ENCODE measurements at regions not wholly inside any gene's neighbourhood (a gene's known extent, or its start where the extent isn't known, plus 50 kb on each side); places are given as distances from the start of the nearest gene placed in this dataset.

DNA sequence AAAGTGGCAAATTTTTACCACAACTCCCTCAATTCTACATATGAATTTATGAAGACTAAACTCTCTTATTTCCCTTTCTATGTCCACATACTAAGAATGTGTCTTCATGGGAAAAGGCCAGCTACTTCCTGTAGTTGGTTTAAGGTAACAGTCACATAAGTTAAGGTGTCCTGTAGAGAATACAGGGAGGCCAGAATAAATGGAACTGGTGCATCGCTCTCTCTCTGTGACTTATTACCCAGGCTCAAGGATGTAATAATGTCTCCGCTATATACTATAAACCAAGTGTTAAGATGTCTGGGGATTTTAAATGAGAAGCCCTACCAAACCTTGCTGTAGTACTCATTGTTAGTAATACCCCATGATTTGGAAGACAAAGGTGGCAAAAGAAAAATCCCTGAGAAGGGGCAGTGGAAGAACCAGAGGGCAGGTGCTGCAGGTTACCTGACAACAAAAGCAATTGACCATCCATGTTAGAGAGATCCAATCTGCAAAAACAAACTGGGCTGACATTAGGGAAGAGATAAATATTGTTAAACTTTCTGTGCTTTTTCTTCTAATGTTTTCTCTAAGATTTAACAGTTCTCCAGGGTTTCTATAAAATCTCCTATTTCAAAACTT lies 372.8 kb downstream of the TMX3 start:
- DNase-seq: no peak

DNA sequence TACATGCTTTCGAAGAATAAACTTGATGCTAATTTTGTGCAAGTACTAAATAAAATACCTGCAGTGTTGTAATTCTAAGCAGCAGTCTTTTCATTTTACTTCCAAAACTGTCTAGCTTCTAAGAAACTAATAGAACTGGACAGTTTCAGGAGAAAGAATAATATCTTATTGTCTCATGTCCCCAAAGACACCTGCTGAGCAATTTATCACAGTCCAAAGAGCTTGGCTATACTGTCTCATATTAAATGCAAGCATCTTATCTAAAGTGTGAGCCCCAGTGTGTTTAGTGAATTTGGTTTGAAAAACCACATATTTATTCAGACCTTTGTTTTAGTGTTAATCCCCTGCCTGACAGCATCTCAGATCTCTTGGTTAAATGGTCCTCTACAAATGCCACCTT lies 374.3 kb downstream of the TMX3 start:
- no peak for DNase-seq

DNA sequence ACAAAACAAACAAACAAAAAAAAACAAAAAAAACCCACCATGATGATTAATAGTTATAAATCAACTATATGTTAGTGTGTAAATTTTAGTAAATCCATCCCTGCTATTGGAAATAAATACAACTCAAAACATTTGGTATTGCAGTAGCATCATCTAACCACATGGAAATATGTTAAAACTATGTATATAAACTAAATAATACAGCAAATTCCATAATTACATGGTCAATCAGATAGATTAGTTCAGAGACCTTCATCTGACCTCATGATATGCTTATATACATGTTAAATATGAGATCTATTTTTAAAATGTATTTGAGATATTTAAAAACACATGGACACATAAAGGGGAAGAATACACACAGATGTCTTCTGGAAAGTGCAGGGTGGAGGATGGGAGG lies 384.2 kb downstream of the TMX3 start:
- DNase-seq: no peak

DNA sequence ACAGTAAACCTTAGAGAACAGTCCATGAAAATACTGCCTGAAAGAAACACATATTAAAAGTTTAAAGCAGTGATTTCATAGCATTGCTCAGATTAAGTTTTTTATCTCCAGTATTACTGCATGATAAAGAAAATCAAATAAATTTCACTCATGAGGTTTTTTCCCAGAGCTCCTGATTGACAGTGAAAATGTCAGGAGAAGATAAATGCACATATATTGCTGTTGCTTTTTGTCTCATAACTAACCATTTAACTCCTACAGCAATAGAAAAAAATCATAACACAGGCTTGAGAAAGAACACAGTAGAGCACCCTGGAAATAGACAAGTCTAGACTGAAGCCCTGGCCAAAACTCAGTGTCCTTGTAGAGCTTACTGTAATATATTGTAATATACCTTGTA lies 391.0 kb downstream of the TMX3 start:
- no peak for DNase-seq

DNA sequence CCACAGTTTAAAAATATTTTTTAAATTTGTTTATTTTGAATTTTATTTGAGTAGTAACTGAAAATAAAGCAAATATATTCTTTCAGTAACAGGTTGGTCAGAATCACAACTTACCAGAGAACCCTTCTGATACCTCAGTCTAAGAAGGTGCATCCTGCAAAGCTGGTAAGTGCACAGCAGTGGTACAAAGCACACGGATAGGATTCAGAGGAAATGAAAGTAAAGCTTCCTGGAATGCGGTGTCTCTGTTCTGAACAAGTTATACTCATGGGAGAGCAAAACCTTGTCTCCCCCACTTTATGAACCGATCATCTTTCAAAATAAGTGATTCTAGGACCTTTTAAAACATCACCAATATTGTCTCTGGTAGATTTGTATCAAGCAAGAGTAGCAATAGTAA lies 398.3 kb downstream of the TMX3 start:
- no peak for DNase-seq

DNA sequence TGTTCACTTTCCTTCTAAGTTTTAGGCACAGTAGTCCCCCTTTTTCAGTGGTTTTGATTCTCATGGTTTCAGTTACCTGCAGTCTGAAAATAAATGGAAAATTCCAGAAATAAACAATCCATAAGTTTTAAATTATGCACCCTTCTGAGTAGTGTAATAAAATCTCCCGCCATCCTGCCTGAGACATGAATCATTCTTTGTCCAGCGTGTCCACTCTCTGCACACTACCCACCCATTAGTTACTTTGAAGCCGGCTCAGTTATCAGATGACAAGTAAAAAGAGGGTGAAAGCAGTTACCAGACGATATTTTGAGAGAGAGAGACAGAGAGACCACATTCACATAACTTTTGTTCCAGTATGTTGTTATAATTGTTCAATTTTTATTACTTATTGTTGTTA lies 400.5 kb downstream of the TMX3 start:
- DNase-seq: no peak

DNA sequence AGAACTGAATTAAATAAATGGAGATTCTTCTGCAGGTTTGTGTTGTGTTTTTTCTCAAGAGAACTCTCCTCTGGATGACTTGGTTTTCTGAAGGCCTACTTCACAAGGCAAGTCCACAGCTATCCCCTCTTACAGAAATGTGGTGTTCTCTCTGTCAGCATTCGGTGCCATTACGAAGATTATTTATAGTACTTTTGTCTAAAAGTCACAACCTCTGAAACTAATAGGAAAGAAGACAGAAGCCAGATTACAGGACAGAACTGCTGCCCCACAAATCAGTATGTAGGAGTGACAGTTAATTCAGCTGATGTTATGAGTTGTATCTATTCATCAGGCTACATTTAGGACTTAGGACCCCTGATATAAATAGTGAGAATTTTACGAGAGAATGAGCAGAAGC lies 413.5 kb downstream of the TMX3 start:
- no peak for DNase-seq

DNA sequence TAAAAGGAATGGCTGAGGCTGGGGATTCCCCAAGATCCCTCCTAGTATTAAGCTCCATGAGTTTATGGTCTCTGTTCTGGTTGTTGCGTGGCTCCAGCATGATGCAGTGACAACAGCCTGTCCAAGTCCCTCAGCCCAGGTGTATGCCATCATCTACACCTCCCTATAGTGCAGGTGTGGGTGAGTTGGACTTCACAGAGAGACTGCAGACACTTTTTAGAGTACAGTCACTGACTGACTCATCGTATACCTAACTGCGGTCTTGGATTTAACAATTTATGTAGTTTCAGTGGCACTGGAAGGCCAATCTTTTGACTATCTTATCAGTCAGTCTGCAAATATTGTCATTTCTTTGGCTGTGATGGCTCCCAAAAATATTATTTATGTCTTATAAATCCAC lies 415.0 kb downstream of the TMX3 start:
- no peak for DNase-seq

DNA sequence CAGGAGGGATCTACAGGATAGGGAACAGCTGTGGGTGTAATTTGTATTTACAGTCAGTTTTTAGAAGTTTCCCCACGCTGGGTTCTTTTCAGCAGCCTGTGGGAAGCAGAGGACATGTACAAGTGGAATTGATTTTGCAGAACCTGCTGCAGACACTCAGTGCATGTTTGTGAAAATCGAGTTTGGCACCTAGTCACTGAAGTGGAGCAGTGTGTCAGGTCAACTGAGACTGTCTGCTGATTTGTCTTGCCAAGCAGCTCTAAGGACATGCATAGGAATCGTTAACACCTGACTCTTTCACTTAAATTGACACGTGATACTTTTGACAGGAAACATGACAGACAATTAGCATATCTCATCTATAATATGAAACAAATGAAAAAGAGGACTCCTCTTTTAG lies 416.6 kb downstream of the TMX3 start:
- DNase-seq: no peak

DNA sequence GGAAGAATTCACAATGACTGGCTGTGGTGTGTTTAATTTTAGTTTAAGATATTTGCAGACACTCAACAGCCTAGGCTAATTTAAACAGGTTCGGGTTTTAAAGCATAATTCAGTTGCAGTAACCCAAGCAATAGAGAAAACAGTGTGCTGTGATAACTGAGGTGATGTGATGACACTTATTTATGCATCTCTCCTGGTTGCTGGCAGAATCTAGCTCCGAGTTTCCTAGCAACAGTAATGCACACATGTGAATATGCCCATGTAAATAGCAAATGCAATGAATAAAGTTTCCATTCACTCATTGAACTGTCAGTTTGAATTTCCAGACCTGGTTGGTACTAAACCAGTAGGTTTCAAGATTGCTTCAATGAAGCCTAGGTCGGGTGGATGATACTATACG lies 426.5 kb downstream of the TMX3 start:
- no peak for DNase-seq

DNA sequence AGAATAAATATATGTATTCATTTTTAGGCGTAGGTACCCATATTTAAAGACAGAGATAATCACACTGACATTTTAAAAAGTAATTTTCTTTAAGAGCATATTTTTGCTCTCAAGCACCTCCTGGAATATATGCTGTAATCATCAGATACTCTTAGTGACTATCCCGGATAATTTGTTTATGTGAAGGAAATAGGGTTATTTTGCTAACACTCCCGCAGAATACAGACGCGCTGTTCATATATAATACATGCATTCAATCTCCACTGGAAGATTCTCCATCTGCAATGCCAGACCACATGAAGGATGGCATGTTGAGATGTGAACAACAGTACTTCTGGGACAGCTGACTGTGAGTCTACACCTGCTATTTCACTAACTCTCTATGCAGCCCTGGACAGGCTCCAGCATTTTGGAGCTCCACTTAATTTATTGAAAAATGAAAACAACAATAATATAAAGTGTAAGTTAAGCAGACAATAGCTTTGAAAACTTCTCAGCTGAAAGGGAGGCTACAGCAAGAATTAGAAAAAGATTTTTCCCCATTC lies 430.6 kb downstream of the TMX3 start:
- DNase-seq: no peak

DNA sequence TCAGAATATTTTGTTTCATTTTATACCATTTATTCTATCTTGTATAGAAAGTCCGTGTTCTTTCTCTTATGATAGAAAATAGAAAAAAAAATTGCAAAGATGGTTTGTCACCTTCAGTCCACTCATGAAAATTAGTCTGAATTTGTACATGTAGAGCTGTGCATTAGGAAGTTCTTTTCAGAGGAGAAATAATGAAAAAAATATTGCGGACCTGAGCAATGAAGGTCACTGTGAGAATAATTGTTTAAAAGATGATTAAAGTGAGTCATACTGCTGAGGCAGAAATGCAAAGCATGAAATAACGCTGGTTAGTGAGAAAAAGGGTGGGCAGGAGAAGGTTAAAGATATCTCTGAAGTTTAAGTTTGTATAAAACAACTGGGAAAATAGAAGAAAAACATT lies 431.1 kb downstream of the TMX3 start:
- no peak for DNase-seq

DNA sequence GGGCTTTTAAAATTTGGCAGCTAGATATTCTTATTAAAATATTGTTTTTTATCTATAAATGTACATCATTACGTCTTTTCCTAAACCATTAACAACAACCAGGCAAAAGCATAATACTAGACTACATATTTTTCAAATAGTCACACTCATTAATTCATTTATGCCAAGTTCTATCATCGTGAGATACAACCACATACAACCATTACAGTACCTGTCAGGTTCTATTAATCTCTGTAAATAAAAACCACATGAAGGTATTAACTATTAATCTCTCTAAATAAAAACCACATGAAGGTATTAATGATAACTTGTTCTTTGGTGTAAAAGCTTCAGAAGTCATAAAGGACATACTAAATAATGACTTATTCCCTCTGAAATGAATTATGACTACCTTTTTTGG lies 432.7 kb downstream of the TMX3 start:
- no peak for DNase-seq

DNA sequence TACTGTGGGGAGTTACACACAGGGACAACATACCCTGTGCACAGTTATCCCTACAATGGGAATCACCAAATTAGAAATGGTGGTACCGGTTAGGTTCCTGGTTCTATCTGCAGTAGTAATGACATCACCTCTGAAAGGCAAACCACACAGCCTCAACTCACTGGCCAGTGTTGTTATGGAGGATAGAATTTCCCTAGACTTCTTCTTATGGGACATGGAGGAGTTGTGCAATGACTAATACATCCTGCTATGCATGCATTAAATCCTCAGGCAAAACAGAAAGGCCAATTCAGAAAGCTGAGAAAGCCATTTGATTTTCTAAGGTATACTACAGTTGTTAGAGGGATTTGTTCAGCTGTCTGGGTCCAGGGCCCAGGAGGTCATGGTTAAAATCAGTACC lies 439.3 kb downstream of the TMX3 start:
- DNase-seq: no peak

DNA sequence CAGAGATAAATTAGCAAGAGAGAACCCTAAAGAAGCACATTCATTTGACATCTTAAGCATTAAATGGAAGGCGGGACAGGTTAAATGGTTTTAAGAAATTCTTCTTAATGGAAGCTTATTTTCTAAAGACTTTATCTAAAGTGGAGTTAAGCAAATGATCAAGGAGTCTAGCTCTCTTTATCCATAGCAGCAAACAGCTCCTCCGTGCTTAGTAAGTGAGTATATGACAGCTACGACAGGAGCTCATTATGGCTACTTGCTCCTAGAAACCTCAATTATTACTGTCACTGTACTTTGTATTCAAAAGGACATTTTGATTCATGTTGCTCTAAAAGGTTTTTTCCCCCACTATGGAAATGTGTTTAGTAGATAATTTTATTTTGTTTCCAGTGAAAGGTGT lies 444.9 kb downstream of the TMX3 start:
- no peak for DNase-seq

DNA sequence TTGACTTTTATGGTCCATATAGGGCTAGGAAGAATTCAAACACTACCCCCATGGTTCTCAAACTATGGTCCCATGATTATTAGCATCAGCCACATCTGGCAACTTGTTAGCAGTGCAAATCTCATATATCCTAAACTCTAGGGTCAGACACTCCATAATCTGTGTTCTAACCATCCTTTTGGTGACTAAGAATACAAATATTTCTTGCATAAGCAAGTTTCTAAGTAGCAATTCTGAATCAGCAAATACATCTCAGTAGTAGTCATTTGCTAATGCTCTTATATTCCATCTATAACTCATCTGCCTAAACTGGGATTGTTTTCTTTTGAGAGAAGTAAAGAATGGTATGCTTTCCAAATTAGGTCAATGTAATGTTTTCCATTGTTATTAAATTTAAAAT lies 447.3 kb downstream of the TMX3 start:
- no peak for DNase-seq

DNA sequence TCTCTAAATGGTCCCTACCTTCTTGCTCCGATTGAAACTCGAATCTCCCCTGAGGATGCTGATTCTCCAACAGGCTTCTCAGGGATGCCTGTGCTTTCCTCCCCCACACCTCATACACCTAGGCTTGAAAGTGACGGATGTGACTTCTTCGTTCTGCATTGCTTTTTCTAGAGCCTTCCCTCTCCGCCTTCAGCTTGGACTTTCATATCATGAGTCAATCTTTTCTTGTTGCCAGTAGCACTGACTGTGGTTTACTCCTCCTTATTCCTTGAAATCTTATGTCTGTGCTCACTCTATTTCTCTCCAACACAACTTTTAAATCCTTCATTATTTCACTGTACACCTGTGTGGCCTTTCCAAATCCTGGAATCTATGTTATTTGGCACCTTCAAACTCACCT lies 451.4 kb downstream of the TMX3 start:
- DNase-seq: no peak

DNA sequence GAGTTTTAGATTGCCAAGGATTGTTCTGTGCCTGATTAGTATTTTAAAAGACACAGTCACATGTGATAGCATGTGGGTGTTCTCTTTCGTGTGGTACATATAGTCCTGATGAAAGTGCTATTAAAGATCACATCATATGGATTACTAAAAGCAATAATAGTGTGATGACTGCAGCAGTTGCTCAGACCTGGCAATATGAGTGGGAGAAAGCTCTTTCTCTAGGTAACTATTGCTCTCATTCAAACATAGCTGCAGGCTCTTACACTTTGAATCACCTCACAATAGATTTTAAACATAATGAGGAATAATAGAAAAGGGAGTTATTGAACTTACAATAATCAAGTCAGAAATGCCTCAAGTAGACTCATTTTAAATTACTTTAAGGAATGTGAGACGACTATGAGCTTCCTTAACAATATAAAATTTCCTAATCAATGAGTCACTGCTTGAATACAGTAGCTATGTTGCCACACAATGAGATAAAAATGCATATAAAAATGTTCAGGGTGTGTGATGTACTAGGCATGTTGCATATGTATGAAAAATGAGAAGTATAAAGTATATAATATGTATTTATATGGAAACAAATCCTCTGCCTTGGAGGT lies 452.1 kb downstream of the TMX3 start:
- DNase-seq: no peak

DNA sequence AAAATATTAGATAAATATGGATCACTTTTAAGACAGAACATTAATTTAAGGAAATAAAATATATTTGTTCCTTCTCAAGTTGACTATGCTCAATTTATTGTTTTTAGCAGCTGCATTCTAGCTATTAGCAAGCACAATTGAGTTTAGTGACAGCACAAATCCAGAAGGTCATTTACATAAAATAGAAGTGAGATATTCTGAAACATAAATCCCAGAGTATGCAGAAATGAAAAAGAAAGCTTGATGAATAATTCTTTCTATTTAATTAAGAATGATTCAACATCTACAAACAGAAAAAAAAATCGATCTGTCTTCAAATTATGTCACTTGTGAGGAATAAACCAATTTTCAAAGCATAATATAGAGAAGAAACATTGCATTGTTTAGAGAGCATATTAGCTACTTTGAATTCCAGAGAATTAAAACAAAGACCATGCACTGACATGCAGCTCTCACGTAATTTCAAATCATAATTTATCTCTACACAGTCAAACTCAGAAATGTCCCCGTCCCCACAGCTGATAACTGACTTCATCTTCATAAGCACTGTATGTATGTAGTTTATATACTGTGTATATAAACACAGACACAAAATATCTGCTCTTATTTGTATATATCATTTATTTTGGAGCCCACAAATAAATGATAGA lies 458.4 kb downstream of the TMX3 start:
- DNase-seq: no peak

DNA sequence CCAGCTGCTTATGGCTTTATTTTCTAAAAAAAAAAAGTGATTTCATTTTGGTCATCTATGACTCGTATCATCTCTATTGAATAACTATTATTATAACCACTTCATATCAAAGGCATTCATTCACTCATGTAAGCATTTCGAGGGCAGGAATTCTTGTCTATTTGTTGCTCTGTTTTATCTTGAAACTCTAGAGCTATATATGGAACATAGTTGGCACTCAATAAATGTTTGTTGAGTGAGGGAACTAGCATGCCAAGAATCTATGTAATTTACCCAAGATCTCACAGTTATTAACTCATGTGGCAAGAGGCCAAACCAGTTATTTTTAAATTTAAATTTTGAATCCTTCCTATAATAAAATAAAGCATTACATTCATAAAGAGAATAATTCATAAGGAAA lies 470.1 kb downstream of the TMX3 start:
- DNase-seq: no peak

DNA sequence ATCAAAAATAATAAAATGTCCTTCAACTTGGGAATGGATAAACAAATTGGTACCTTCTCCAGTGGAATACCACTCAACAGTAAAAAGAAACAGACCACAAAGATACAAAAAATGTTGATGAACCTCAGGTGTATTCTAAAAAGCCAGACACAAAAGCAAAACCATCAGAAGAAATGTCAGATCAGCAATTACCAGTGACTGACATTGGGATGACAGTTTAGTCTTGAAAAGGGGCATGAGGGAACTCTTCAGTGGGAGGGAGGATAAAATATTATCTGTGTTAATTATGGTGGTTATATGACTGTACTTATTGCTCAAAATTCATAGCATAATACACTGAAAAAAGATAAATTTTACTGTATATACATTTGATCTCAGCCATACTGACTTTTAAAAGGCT lies 473.0 kb downstream of the TMX3 start:
- no peak for DNase-seq

DNA sequence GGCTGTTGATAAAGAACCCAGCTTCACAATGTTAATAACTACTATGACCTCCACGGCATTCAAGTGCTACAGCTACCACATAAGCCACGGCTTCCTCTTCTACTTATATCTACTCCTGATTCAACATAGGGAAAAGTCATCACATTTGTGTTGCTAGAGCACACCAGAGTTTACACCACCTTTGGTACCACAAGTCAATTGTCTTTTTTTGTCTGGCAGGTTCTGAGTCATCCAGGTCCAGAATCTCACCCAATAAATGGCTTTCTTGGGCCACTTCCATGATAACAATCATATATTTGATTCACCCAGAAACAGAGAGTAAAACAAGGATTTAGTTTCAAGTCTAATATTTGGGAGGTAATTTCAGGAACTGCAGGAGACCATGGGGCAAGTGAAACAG lies 480.2 kb downstream of the TMX3 start:
- no peak for DNase-seq

DNA sequence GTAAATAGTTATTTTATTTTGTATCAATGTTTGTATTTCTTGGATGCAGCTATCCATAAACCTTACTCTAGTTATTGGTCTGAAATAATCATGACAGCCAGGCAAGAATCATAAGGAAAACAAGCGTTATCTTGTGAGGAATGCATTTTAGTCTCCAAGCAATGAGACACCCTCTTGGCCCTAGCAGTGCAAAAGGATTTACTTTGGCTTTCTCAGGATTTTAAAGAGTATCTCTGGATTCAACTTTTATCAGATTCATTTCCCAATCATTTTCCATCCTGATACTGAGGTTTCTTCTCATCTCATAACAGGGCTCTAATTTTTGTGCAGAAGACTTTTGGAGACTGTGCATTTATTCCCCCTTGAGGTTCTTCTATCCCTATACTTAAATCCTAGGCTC lies 480.8 kb downstream of the TMX3 start:
- DNase-seq: no peak

DNA sequence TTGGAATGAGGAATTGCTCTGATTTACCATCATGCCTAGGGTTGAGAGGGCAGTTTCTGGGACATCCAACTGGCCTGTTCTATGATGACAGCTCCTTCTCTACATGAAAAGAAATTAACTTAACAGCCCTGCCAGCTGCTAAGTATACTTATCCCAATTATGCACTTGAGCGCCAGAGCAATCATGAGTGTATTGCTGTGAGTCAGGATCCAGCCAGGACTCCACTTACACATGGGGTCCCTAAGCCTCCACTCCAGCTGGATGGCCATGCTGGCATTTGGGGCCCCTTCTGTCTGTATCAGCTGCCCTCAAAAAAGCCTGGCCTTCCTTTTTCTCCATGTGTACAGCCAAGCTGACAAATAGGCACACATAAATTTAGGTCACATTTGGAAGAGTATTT lies 481.9 kb downstream of the TMX3 start:
- no peak for DNase-seq
